ENCODE measurements at regions not wholly inside any gene's neighbourhood (a gene's known extent, or its start where the extent isn't known, plus 50 kb on each side); places are given as distances from the start of the nearest gene placed in this dataset.

DNA sequence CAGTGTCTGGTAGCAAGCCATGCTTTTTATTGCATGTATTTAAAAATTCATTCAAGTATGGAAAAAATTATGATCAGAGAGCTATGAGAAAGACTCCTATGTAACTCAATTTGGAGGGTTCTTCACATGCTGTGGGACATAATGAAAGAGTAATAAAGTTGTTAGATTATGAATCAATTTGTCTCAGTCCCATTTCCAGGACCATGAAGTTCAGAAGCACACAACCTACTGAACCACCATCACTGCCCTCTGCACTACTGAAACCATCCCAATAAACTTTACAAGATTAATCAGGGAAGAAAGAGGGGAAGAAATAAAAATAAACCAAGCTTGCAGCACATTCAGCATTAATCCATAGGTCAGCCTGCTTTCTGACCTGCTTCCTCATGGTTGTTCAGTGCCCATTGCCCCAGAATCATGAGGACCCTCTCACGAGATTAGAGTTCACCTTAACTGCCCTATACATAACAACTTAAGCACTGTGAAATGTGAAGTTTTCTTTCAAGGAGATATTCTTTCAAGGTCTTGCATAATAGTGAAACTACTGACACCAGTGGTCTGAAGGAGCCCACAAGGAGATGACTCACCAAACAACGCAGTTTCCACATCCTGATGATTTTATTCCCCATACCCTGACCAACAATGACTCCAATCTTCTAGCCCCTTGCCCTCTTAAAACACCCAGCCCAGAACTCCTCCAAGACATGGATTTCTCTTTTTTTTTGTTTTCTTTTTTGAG, 171.5 kb upstream of the ADCY1 start:
- CTCF ChIA-PET, result no interaction called here
- in situ Hi-C loops (cut with HindIII; ENCODE audit: low pct_unique_long_range_greater_than_20kb, low sequenced_read_pairs), result no loop called here
- H3K27ac ChIP-seq (ENCODE audit: low read length), result no peak overlapping the region

DNA sequence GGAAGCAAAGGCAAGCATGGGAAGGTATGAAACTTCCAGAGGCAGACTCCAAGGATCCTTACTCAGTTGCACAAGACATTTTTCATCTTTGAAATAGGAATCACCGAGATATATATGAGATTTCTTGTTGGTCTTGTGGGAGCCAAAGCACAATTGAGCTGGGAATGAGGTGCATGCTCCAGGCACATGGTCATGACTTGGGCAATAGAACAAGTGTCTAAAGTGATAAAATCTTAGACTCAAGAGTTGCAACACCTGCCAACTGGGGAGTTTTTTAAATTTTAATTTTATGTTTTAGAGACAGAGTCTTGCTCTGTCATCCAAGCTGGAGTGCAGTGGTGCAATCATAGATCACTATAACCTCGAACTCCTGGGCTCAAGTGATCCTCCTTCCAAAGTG, 169.5 kb upstream of the ADCY1 start:
- DNase-seq (ENCODE audit: low read depth, low spot score) (no peak), ATAC-seq (no peak)
- no peak overlapping the region for H3K4me3 ChIP-seq (ENCODE audit: low read depth in 2 of 2, low read length in 2 of 2)
- H3K36me3 ChIP-seq (ENCODE audit: control insufficient read depth, insufficient read depth, low read length), result no peaks in the 10 kb centered on the region
- intact Hi-C loops (cut with micrococcal nuclease; ENCODE audit: unreplicated experiment) (no loop called here), in situ Hi-C loops (cut with HindIII; ENCODE audit: low pct_unique_long_range_greater_than_20kb, low sequenced_read_pairs) (no loop called here)
- TF ChIP-seq, protein P1, sequence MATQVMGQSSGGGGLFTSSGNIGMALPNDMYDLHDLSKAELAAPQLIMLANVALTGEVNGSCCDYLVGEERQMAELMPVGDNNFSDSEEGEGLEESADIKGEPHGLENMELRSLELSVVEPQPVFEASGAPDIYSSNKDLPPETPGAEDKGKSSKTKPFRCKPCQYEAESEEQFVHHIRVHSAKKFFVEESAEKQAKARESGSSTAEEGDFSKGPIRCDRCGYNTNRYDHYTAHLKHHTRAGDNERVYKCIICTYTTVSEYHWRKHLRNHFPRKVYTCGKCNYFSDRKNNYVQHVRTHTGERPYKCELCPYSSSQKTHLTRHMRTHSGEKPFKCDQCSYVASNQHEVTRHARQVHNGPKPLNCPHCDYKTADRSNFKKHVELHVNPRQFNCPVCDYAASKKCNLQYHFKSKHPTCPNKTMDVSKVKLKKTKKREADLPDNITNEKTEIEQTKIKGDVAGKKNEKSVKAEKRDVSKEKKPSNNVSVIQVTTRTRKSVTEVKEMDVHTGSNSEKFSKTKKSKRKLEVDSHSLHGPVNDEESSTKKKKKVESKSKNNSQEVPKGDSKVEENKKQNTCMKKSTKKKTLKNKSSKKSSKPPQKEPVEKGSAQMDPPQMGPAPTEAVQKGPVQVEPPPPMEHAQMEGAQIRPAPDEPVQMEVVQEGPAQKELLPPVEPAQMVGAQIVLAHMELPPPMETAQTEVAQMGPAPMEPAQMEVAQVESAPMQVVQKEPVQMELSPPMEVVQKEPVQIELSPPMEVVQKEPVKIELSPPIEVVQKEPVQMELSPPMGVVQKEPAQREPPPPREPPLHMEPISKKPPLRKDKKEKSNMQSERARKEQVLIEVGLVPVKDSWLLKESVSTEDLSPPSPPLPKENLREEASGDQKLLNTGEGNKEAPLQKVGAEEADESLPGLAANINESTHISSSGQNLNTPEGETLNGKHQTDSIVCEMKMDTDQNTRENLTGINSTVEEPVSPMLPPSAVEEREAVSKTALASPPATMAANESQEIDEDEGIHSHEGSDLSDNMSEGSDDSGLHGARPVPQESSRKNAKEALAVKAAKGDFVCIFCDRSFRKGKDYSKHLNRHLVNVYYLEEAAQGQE (IDR thresholded peaks at IDR 0.05; ENCODE audit: insufficient read depth in 1 of 2, low read depth in 2 of 2, low read length in 1 of 2), result no peak
- no peak for TF ChIP-seq POLR2AphosphoS5 (IDR thresholded peaks at IDR 0.05; ENCODE audit: low read depth, low read length)
- TF ChIP-seq, protein P2, sequence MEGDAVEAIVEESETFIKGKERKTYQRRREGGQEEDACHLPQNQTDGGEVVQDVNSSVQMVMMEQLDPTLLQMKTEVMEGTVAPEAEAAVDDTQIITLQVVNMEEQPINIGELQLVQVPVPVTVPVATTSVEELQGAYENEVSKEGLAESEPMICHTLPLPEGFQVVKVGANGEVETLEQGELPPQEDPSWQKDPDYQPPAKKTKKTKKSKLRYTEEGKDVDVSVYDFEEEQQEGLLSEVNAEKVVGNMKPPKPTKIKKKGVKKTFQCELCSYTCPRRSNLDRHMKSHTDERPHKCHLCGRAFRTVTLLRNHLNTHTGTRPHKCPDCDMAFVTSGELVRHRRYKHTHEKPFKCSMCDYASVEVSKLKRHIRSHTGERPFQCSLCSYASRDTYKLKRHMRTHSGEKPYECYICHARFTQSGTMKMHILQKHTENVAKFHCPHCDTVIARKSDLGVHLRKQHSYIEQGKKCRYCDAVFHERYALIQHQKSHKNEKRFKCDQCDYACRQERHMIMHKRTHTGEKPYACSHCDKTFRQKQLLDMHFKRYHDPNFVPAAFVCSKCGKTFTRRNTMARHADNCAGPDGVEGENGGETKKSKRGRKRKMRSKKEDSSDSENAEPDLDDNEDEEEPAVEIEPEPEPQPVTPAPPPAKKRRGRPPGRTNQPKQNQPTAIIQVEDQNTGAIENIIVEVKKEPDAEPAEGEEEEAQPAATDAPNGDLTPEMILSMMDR (IDR thresholded peaks at IDR 0.05), result no peak
- TF ChIP-seq TCF7L2 (IDR thresholded peaks at IDR 0.05; ENCODE audit: low read depth, low read length), result no peak
- TF ChIP-seq SIN3A (IDR thresholded peaks at IDR 0.05; ENCODE audit: borderline replicate concordance, insufficient read depth, low read depth, low read length), result no peak
- ChIA-PET POLR2A (no interaction called here), CTCF (no interaction called here)
- no peak overlapping the region for H3K27ac ChIP-seq (ENCODE audit: low read length)
- no TSS peak for BruUV-seq (replicated peaks)
- H3K4me1 ChIP-seq (ENCODE audit: control insufficient read depth, insufficient read depth, low read length), result no peaks in the 10 kb centered on the region
- H3K9me3 ChIP-seq (ENCODE audit: control insufficient read depth, insufficient read depth, low read depth, low read length), result no peaks in the 10 kb centered on the region
- no peaks in the 10 kb centered on the region for H3K27me3 ChIP-seq (ENCODE audit: control insufficient read depth, insufficient read depth, low read length)

More for the DNA sequence above, 171.5 kb upstream of the ADCY1 start:
- intact Hi-C loops (cut with micrococcal nuclease; ENCODE audit: unreplicated experiment), result no loop called here
- POLR2A ChIA-PET, result interaction anchor here (0.7 kb wide), 1 partner anchor 11 kb away, joined by 3 read pairs; no protein-coding TSS in a partner anchor
- Histone ChIP-seq H3K27me3 (ENCODE audit: control insufficient read depth, insufficient read depth, low read length) (no peaks in the 10 kb centered on the region), H3K4me3 (ENCODE audit: low read depth in 2 of 2, low read length in 2 of 2) (no peak overlapping the region), H3K36me3 (ENCODE audit: control insufficient read depth, insufficient read depth, low read length) (no peaks in the 10 kb centered on the region), H3K4me1 (ENCODE audit: control insufficient read depth, insufficient read depth, low read length) (no peaks in the 10 kb centered on the region), H3K9me3 (ENCODE audit: control insufficient read depth, insufficient read depth, low read depth, low read length) (no peaks in the 10 kb centered on the region)
- no TSS peak for BruUV-seq (replicated peaks)
- DNase-seq (ENCODE audit: low read depth, low spot score), result no peak
- TF ChIP-seq TCF7L2 (IDR thresholded peaks at IDR 0.05; ENCODE audit: low read depth, low read length), result no peak
- TF ChIP-seq, protein P1 (IDR thresholded peaks at IDR 0.05; ENCODE audit: insufficient read depth in 1 of 2, low read depth in 2 of 2, low read length in 1 of 2), result no peak
- TF ChIP-seq, protein P2 (IDR thresholded peaks at IDR 0.05), result no peak
- no peak for TF ChIP-seq POLR2AphosphoS5 (IDR thresholded peaks at IDR 0.05; ENCODE audit: low read depth, low read length)
- no peak for TF ChIP-seq SIN3A (IDR thresholded peaks at IDR 0.05; ENCODE audit: borderline replicate concordance, insufficient read depth, low read depth, low read length)
- ATAC-seq, result no peak
